ENCODE measurements at regions not wholly inside any gene's neighbourhood (a gene's known extent, or its start where the extent isn't known, plus 50 kb on each side); places are given as distances from the start of the nearest gene placed in this dataset.

- TF ChIP-seq CHD7 (IDR thresholded peaks at IDR 0.05; ENCODE audit: insufficient replicate concordance, low read length) = no peak
- no peak for TF ChIP-seq RAD21 (IDR thresholded peaks at IDR 0.05 in 1 of 2, conservative IDR thresholded peaks at IDR 0.05 in 1 of 2; ENCODE audit: low read depth in 2 of 2, low read length in 2 of 2)
- TF ChIP-seq SIN3A (conservative IDR thresholded peaks at IDR 0.05 in 1 of 2, IDR thresholded peaks at IDR 0.05 in 1 of 2; ENCODE audit: low read depth in 1 of 2, low read length in 2 of 2) = no peak
- TF ChIP-seq E2F6 (IDR thresholded peaks at IDR 0.05) = no peak
- TF ChIP-seq CBX8 (IDR thresholded peaks at IDR 0.05; ENCODE audit: borderline replicate concordance, low read depth, low read length) = no peak
- TF ChIP-seq TAF1 (IDR thresholded peaks at IDR 0.05; ENCODE audit: low read depth, low read length) = no peak
- no peak for TF ChIP-seq FOSL1 (IDR thresholded peaks at IDR 0.05; ENCODE audit: insufficient read depth, low read depth, low read length)
- TF ChIP-seq JUN (IDR thresholded peaks at IDR 0.05; ENCODE audit: low read depth, low read length) = no peak
- no peak for TF ChIP-seq POLR2AphosphoS5 (IDR thresholded peaks at IDR 0.05; ENCODE audit: low read depth, low read length)
- TF ChIP-seq YY1 (IDR thresholded peaks at IDR 0.05; ENCODE audit: low read depth, low read length) = no peak
- no peak for TF ChIP-seq SIRT6 (IDR thresholded peaks at IDR 0.05; ENCODE audit: low read length)
- TF ChIP-seq POLR2A (IDR thresholded peaks at IDR 0.05; ENCODE audit: control extremely low read depth in 1 of 2, low read depth in 2 of 2, low read length in 2 of 2) = no peak
Observed at GRCh38 chr2:116487336-116487735, 1327.2 kb upstream of the DDX18 start (continued).

Data from H1 (cell line).